Thyroid gland (tissue), 4 donors: ENCODE measurements at regions not wholly inside any gene's neighbourhood (a gene's known extent, or its start where the extent isn't known, plus 50 kb on each side); places are given as distances from the start of the nearest gene placed in this dataset.

ENCODE experiments used
- DNase-seq, 2 donors: peaks; one replicate each; pipeline ENCODE4 v3.0.0-alpha.2; 2019
- H3K27ac ChIP-seq, 3 donors: fragments of 200-600 bp; sonication (generic); 1 replicate in 2 of 3; 2 replicates in 1 of 3; pipeline ENCODE4 v1.5.1; 2016 to 2019; ENCODE audit warnings: mild to moderate bottlenecking in 1 of 3, moderate library complexity in 1 of 3
- H3K27me3 ChIP-seq: fragments of 200-600 bp; sonication (generic); one replicate; pipeline ENCODE4 v1.5.1; 2019
- H3K36me3 ChIP-seq, 2 donors: fragments of 200-600 bp; sonication (generic); one replicate each; pipeline ENCODE4 v1.5.1; 2016 to 2019
- H3K4me1 ChIP-seq, 2 donors: fragments of 200-600 bp; sonication (generic); one replicate each; pipeline ENCODE4 v1.5.1; 2017 to 2019
- H3K4me3 ChIP-seq, 3 donors: fragments of 200-600 bp; sonication (generic); replicated peaks in 1 of 3; 1 replicate in 2 of 3; 2 replicates in 1 of 3; pipeline ENCODE4 v1.5.1; 2016; ENCODE audit warnings: mild to moderate bottlenecking in 1 of 3
- H3K9me3 ChIP-seq: fragments of 200-600 bp; sonication (generic); one replicate; pipeline ENCODE4 v1.5.1; 2017
- POLR2A ChIP-seq, 2 donors: fragments of 450-650 bp; IDR thresholded peaks; one replicate each; pipeline ENCODE4 v1.6.1; 2017; ENCODE audit warnings: antibody characterized with exemption in 2 of 2, mild to moderate bottlenecking in 2 of 2, moderate library complexity in 1 of 2
- WGBS, 2 donors: methylation state at CpG; one replicate each; pipeline ENCODE4 v1.1.5; 2017; 5-methylcytosine and 5-hydroxymethylcytosine counted together
- intact Hi-C: fragments of 100-400 bp; cut with DNase I; formaldehyde crosslinking; loops from one replicate; pipeline ENCODE4 v1.15.1; 2023
- TF ChIP-seq, protein P1 (sequence below), 6 experiments: fragments of 200-600 bp in 3 of 6; fragments of 450-650 bp in 3 of 6; sonication (generic) in 3 of 6; IDR thresholded peaks; one replicate each; pipeline ENCODE4 v1.5.1; 2016 to 2019; ENCODE audit warnings: antibody characterized with exemption in 6 of 6, mild to moderate bottlenecking in 2 of 6, inconsistent platforms in 1 of 6, moderate library complexity in 1 of 6

DNA sequence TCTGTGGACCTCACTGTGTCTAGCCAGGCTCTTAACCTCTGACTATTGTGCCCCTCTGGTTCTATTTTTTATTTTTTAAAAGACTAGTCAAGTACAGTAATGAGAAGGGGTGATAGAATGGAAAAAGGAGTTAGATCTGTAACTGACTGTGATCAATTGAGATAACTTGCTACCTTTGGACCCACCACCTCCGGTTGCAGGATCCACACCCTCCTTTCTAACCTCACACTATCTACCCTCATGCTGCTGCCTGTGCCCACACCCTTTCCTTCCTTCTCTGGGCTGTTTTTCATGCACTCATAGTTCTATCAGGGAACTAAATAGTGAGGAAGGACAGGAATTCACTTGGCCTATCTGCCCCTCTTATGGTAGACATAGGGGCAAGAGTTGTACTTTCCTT, 172.3 kb downstream of the KATNIP start:
- 82 to 83% methylated on average over 1 of the region's 1 CpG for WGBS, 2 donors
- Histone ChIP-seq H3K36me3 (no peaks in the 10 kb centered on the region), H3K4me3 (no peak overlapping the region), H3K27me3 (no peaks in the 10 kb centered on the region), H3K27ac (peak overlapping the region; percentile 24 to 72 (median 30)), H3K4me1 (peaks cover 23 to 34% of the 10 kb centered on the region in 2 donors), H3K9me3 (no peaks in the 10 kb centered on the region)
- intact Hi-C loops, result no loop called here
- DNase-seq, result no peak
- TF ChIP-seq POLR2A (IDR thresholded peaks at IDR 0.05), result no peak
- TF ChIP-seq, protein P1, sequence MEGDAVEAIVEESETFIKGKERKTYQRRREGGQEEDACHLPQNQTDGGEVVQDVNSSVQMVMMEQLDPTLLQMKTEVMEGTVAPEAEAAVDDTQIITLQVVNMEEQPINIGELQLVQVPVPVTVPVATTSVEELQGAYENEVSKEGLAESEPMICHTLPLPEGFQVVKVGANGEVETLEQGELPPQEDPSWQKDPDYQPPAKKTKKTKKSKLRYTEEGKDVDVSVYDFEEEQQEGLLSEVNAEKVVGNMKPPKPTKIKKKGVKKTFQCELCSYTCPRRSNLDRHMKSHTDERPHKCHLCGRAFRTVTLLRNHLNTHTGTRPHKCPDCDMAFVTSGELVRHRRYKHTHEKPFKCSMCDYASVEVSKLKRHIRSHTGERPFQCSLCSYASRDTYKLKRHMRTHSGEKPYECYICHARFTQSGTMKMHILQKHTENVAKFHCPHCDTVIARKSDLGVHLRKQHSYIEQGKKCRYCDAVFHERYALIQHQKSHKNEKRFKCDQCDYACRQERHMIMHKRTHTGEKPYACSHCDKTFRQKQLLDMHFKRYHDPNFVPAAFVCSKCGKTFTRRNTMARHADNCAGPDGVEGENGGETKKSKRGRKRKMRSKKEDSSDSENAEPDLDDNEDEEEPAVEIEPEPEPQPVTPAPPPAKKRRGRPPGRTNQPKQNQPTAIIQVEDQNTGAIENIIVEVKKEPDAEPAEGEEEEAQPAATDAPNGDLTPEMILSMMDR (IDR thresholded peaks at IDR 0.05), result no peak

DNA sequence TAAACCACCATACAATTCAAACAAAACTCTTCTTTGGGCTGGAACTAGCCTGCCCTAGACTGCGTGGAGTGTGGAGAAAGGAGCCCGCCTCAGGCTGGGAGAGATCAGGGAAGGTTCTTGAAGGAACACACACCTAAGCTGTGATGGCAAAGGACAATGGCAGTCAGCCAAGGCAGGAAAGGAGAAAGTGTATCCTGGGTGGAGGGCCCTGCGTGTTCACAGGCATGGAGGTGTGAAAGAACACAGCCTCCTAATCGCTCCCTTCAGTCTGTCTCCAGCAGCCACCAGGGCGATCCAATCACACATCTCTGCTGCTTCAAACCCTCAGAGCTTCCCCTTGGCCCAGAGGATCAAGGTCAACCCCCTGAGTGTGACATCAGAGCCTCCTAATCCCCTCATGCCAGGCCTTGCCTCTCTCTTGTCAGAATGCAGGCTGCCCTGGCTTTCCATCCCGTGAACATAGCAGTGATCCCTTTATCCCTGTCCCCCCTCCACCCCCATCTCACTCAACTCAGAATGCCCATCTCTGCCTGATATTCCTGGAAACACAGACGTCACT, 173.0 kb downstream of the KATNIP start:
- H3K36me3 ChIP-seq, result no peaks in the 10 kb centered on the region
- H3K27me3 ChIP-seq, result no peaks in the 10 kb centered on the region
- H3K27ac ChIP-seq, result peak overlapping the region; percentile 30 to 92 (median 72)
- no peak overlapping the region for H3K4me3 ChIP-seq
- TF ChIP-seq, protein P1 (IDR thresholded peaks at IDR 0.05), result no peak
- no peak for TF ChIP-seq POLR2A (IDR thresholded peaks at IDR 0.05)
- peak; percentile 51 to 54 for DNase-seq
- peaks cover 23 to 34% of the 10 kb centered on the region in 2 donors for H3K4me1 ChIP-seq
- WGBS, 2 donors, result 83 to 86% methylated on average over 7 of the region's 7 CpGs
- intact Hi-C loops, result no loop called here
- no peaks in the 10 kb centered on the region for H3K9me3 ChIP-seq

DNA sequence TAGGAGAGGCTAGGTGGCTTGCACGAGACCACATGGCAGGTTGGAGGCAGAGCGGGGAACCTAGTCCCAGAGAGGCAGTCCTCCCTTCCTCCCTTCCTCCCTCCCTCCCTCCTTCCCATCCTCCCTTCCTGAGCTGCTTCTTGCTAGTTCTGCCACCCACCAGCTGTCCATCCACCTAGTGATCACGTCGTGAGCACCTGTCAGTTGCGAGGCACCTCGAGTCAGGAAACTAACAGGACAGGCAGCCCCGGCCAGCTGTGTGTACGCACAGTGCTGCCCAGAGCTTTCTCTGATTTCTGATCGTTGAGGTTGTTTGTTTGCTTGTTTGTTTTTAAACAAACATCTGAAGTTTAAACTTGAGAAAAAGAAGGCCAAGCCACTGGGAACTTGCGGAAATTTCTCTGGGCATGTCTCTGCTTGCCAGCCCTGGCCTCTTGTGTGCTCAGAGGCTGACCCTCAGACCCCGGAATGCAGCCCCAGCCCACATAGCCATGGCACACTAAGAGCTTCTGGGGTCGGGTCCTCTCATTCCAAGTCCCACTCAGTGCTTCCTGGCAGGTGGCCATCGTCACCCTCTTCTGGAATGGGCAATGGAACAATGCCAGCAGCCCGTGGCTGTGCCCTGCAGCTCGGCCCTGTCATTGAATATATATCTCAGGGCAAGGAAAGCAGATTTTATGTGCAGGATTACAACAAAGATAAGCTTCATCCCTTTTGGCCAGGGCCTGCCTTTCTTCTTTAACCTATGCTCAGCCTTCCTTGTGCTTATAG, 174.0 kb downstream of the KATNIP start:
- peak; percentile 69 to 76 for DNase-seq

DNA sequence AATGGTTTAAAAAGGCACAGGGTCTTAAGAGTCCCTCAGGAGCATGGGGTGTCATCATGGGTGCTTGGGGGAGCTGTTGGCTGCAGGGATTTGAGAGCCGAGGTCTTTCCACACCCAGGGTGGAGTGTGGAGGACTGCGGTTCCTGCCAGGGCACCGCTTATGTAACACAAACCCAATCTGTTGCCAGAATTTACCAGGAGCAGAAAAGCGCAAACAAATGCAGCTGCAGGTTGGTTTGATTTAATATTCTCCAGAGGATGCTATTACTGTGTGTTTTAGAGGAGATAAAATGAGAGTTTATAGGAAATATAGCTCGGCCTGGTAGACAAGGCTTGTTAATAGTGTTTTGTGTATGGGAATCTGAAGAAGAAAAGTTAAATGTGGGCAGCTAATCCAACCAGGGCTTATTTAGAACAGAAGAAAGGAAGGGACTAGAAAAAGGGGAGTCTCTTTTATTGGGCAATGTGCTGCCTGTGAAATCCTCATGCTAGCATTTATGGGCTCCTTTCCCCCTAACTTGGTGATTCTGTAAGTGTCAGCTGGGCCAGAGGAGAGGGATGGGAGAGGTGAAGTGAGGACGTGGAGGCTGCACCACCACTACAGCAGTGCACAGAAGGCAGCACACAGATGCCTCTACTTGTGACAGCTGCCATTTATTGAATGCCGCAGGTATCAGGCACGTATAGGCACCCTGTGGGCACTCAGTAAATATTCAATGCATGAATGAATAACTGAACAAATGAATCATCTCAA, 174.7 kb downstream of the KATNIP start:
- Histone ChIP-seq H3K36me3 (no peaks in the 10 kb centered on the region), H3K9me3 (no peaks in the 10 kb centered on the region), H3K4me1 (peaks cover 23 to 43% of the 10 kb centered on the region in 2 donors), H3K27ac (peak overlapping the region; percentile 71 to 92 (median 72)), H3K27me3 (no peaks in the 10 kb centered on the region), H3K4me3 (no peak overlapping the region)
- WGBS, 2 donors, result 46 to 57% methylated on average over 8 of the region's 8 CpGs
- TF ChIP-seq POLR2A (IDR thresholded peaks at IDR 0.05), result no peak
- TF ChIP-seq, protein P1 (IDR thresholded peaks at IDR 0.05), result no peak
- intact Hi-C loops, result no loop called here
- peak; percentile 61 to 73 for DNase-seq

More for the DNA sequence above, 174.0 kb downstream of the KATNIP start:
- no peaks in the 10 kb centered on the region for H3K36me3 ChIP-seq
- H3K4me3 ChIP-seq, result no peak overlapping the region
- H3K4me1 ChIP-seq, result peaks cover 23 to 41% of the 10 kb centered on the region in 2 donors
- TF ChIP-seq POLR2A (IDR thresholded peaks at IDR 0.05), result no peak
- TF ChIP-seq, protein P1 (IDR thresholded peaks at IDR 0.05), result no peak
- intact Hi-C loops, result no loop called here
- H3K27ac ChIP-seq, result peak overlapping the region; percentile 71 to 92 (median 72)
- H3K9me3 ChIP-seq, result no peaks in the 10 kb centered on the region
- H3K27me3 ChIP-seq, result no peaks in the 10 kb centered on the region
- WGBS, 2 donors, result 60 to 66% methylated on average over 12 to 15 of the region's 15 CpGs
